Gastrocnemius medialis (tissue), 4 donors: ENCODE measurements at regions not wholly inside any gene's neighbourhood (a gene's known extent, or its start where the extent isn't known, plus 50 kb on each side); places are given as distances from the start of the nearest gene placed in this dataset.

Experiments used
- ATAC-seq, 2 donors: fragments of 150-250 bp; one replicate each; pipeline ENCODE4 v1.9.1; 2016
- DNase-seq, 2 donors: peaks; one replicate each; pipeline ENCODE4 v3.0.0-alpha.2; 2019
- H3K27ac ChIP-seq, 4 donors: fragments of 200-600 bp; sonication (generic); 1 replicate in 1 of 4; 2 replicates in 3 of 4; pipeline ENCODE4 v1.5.1; 2016 to 2018; ENCODE audit warnings: mild to moderate bottlenecking in 2 of 4, moderate library complexity in 1 of 4
- H3K27me3 ChIP-seq, 3 donors: fragments of 200-600 bp; sonication (generic) in 2 of 3; 1 replicate in 1 of 3; 2 replicates in 2 of 3; pipeline versions ENCODE4 v1.5.1 to v1.6.0; 2016 to 2019; ENCODE audit warnings: mild to moderate bottlenecking in 1 of 3, moderate library complexity in 1 of 3
- H3K36me3 ChIP-seq, 2 donors: fragments of 200-600 bp; sonication (generic) in 1 of 2; one replicate each; pipeline ENCODE4 v1.5.1; 2017 to 2018
- H3K4me1 ChIP-seq, 2 donors: fragments of 200-600 bp; sonication (generic) in 1 of 2; one replicate each; pipeline ENCODE4 v1.5.1; 2016 to 2017; ENCODE audit warnings: mild to moderate bottlenecking in 2 of 2
- H3K4me3 ChIP-seq, 4 donors: fragments of 200-600 bp; sonication (generic) in 3 of 4; 1 replicate in 1 of 4; 2 replicates in 3 of 4; pipeline ENCODE4 v1.5.1; 2016 to 2019; ENCODE audit warnings: mild to moderate bottlenecking in 2 of 4
- H3K9me3 ChIP-seq, 3 donors: fragments of 200-600 bp; sonication (generic) in 2 of 3; 1 replicate in 1 of 3; 2 replicates in 2 of 3; pipeline ENCODE4 v1.5.1; 2016 to 2019
- CTCF ChIP-seq, 5 experiments: fragments of 450-650 bp in 3 of 5; fragments of 200-600 bp in 2 of 5; sonication (generic) in 2 of 5; IDR thresholded peaks in 4 of 5; conservative IDR thresholded peaks in 1 of 5; 1 replicate in 4 of 5; 2 replicates in 1 of 5; pipeline ENCODE4 v1.5.1; 2016 to 2019; ENCODE audit warnings: antibody characterized with exemption in 5 of 5, mild to moderate bottlenecking in 3 of 5, moderate library complexity in 3 of 5
- POLR2A ChIP-seq, 2 donors: fragments of 450-650 bp; IDR thresholded peaks; one replicate each; pipeline ENCODE4 v1.6.1; 2017; ENCODE audit warnings: antibody characterized with exemption in 2 of 2, mild to moderate bottlenecking in 2 of 2, moderate library complexity in 2 of 2
- in situ Hi-C, 4 donors: fragments of 200-750 bp; cut with MboI; loops; one replicate each; pipeline versions ENCODE4 v1.15.0 to v1.8.0; 2017; ENCODE audit warnings: low sequenced_read_pairs in 4 of 4
- intact Hi-C: fragments of 100-400 bp; cut with DNase I; formaldehyde crosslinking; loops from one replicate; pipeline ENCODE4 v1.15.1; 2023; ENCODE audit warnings: low total_unique reads

- H3K4me3 ChIP-seq = no peak overlapping the region
- no peak for TF ChIP-seq POLR2A (IDR thresholded peaks at IDR 0.05)
- H3K36me3 ChIP-seq = no peaks in the 10 kb centered on the region
- H3K27me3 ChIP-seq = no peaks in the 10 kb centered on the region
- DNase-seq (no peak), ATAC-seq (no peak)
- H3K9me3 ChIP-seq = no peaks in the 10 kb centered on the region
- H3K4me1 ChIP-seq = peaks cover 0 to 5% of the 10 kb centered on the region in 2 donors
- no peak overlapping the region for H3K27ac ChIP-seq
- in situ Hi-C loops = no loop called here
- intact Hi-C loops = no loop called here
These were observed 250.7 kb upstream of the ZNF32 start for GRCh38 chr10:43899224-43899959.

- intact Hi-C loops = no loop called here
- Histone ChIP-seq H3K4me1 (peaks cover 0 to 5% of the 10 kb centered on the region in 2 donors), H3K27ac (no peak overlapping the region), H3K36me3 (no peaks in the 10 kb centered on the region), H3K27me3 (no peaks in the 10 kb centered on the region), H3K4me3 (no peak overlapping the region), H3K9me3 (no peaks in the 10 kb centered on the region)
- DNase-seq (no peak), ATAC-seq (no peak)
- in situ Hi-C loops = no loop called here
- TF ChIP-seq POLR2A (IDR thresholded peaks at IDR 0.05) (no peak), CTCF (IDR thresholded peaks at IDR 0.05 in 4 of 5, conservative IDR thresholded peaks at IDR 0.05 in 1 of 5) (no peak)
These were observed 249.9 kb upstream of the ZNF32 start for GRCh38 chr10:43898592-43898991.

GRCh38 chr10:43897765-43898419 is 249.2 kb upstream of the ZNF32 start:
- H3K36me3 ChIP-seq = no peaks in the 10 kb centered on the region
- TF ChIP-seq POLR2A (IDR thresholded peaks at IDR 0.05) = no peak
- TF ChIP-seq CTCF (IDR thresholded peaks at IDR 0.05 in 4 of 5, conservative IDR thresholded peaks at IDR 0.05 in 1 of 5) = no peak
- H3K9me3 ChIP-seq = no peaks in the 10 kb centered on the region
- no peak overlapping the region for H3K4me3 ChIP-seq
- H3K27me3 ChIP-seq = no peaks in the 10 kb centered on the region
- no peak for ATAC-seq
- H3K4me1 ChIP-seq = peaks cover 0 to 5% of the 10 kb centered on the region in 2 donors
- H3K27ac ChIP-seq = no peak overlapping the region
- intact Hi-C loops = no loop called here
- in situ Hi-C loops = no loop called here
- DNase-seq = no peak

GRCh38 chr10:43892062-43892770 is 243.5 kb upstream of the ZNF32 start:
- in situ Hi-C loops (no loop called here), intact Hi-C loops (no loop called here)
- Histone ChIP-seq H3K27ac (no peak overlapping the region), H3K36me3 (no peaks in the 10 kb centered on the region), H3K9me3 (no peaks in the 10 kb centered on the region), H3K27me3 (no peaks in the 10 kb centered on the region), H3K4me1 (no peaks in the 10 kb centered on the region), H3K4me3 (no peak overlapping the region)
- ATAC-seq = no peak
- TF ChIP-seq POLR2A (IDR thresholded peaks at IDR 0.05) (no peak), CTCF (IDR thresholded peaks at IDR 0.05 in 4 of 5, conservative IDR thresholded peaks at IDR 0.05 in 1 of 5) (no peak)
- DNase-seq = no peak

GRCh38 chr10:43891241-43891640 is 242.6 kb upstream of the ZNF32 start:
- no peaks in the 10 kb centered on the region for H3K4me1 ChIP-seq
- TF ChIP-seq POLR2A (IDR thresholded peaks at IDR 0.05) (no peak), CTCF (IDR thresholded peaks at IDR 0.05 in 4 of 5, conservative IDR thresholded peaks at IDR 0.05 in 1 of 5) (no peak)
- in situ Hi-C loops (no loop called here), intact Hi-C loops (no loop called here)
- ATAC-seq = no peak
- no peak overlapping the region for H3K27ac ChIP-seq
- H3K9me3 ChIP-seq = no peaks in the 10 kb centered on the region
- no peak overlapping the region for H3K4me3 ChIP-seq
- H3K36me3 ChIP-seq = no peaks in the 10 kb centered on the region
- H3K27me3 ChIP-seq = no peaks in the 10 kb centered on the region
- DNase-seq = no peak
